HepG2 (cell line): ENCODE measurements at regions not wholly inside any gene's neighbourhood (a gene's known extent, or its start where the extent isn't known, plus 50 kb on each side); places are given as distances from the start of the nearest gene placed in this dataset.

Experiments used
- ATAC-seq: fragments of 200-7000 bp; cut with Tn5 transposase; 3 replicates; pipeline ENCODE4 v1.9.1; 2020; ENCODE audit warnings: mild to moderate bottlenecking, moderate library complexity
- BruUV-seq: library from RNA; stranded (reverse); fragments of 400-500 nt; replicated peaks from 2 replicates; lab custom pipeline; 2021; lab: Mats Ljungman, UMichigan
- CTCF ChIA-PET: fragments of 300-600 bp; formaldehyde crosslinking; extraction: SDS; loops from one replicate; lab custom pipeline; 2021; ENCODE audit warnings: low total read pairs, inconsistent platforms, low intra/inter-chr PET ratio; lab: Yijun Ruan, JAX
- POLR2A ChIA-PET: fragments of 350-600 bp; sonication (Branson Sonifier 250); formaldehyde crosslinking; loops from one replicate; lab custom pipeline; 2020; ENCODE audit warnings: antibody characterized with exemption, inconsistent platforms; lab: Yijun Ruan, JAX
- DNase-seq: peaks from one replicate; pipeline ENCODE4 v3.0.0-alpha.2; 2015; ENCODE audit warnings: low spot score
- FAIRE-seq: peaks from 3 replicates; lab custom pipeline; 2011; peaks lifted over from hg19 to GRCh38; lab: Jason Lieb, UNC
- H2AFZ ChIP-seq: one replicate; pipeline ENCODE4 v1.6.1; 2011; ENCODE audit warnings: low read length, inconsistent platforms
- H3K27ac ChIP-seq: fragments of 300-600 bp; 3 replicates; pipeline ENCODE4 v1.8.0; 2011; ENCODE audit warnings: mixed run types, mild to moderate bottlenecking, mixed read lengths, low read length, inconsistent platforms; ENCODE audit not compliant: insufficient read depth; ENCODE audit errors: extremely low read length
- H3K27me3 ChIP-seq, 2 experiments: fragments of 200-600 bp in 1 of 2; 2 replicates in 1 of 2; 3 replicates in 1 of 2; pipeline versions ENCODE4 v1.6.0 to v1.8.0; 2011; ENCODE audit warnings: low read length in 2 of 2, mild to moderate bottlenecking in 2 of 2, moderate library complexity in 2 of 2, inconsistent platforms in 1 of 2; ENCODE audit not compliant: insufficient read depth in 2 of 2, control insufficient read depth in 1 of 2
- H3K36me3 ChIP-seq, 2 experiments: fragments of 200-600 bp in 1 of 2; replicated peaks in 1 of 2; 2 replicates in 1 of 2; 3 replicates in 1 of 2; pipeline versions ENCODE4 v1.5.1 to v1.8.0; 2011; ENCODE audit warnings: low read length in 2 of 2, inconsistent platforms in 1 of 2; ENCODE audit not compliant: insufficient read depth in 2 of 2, control insufficient read depth in 1 of 2
- H3K4me1 ChIP-seq: 2 replicates; pipeline ENCODE4 v1.5.1; 2012; ENCODE audit warnings: low read length, inconsistent platforms; ENCODE audit not compliant: insufficient read depth
- H3K4me2 ChIP-seq: 2 replicates; pipeline ENCODE4 v1.6.0; 2011; ENCODE audit warnings: low read depth, low read length, inconsistent platforms
- H3K4me3 ChIP-seq, 3 experiments: fragments of 200-600 bp in 1 of 3; sonication (generic), shearing (Covaris generic) in 1 of 3; replicated peaks in 1 of 3; 2 replicates each; pipeline ENCODE4 v1.5.1; 2011 to 2016; ENCODE audit warnings: low read length in 3 of 3, inconsistent platforms in 2 of 3, low read depth in 2 of 3, mild to moderate bottlenecking in 2 of 3, control low read depth in 1 of 3, mixed read lengths in 1 of 3; ENCODE audit not compliant: insufficient read depth in 1 of 3
- H3K79me2 ChIP-seq: one replicate; pipeline ENCODE4 v1.6.1; 2011; ENCODE audit warnings: low read length, inconsistent platforms; ENCODE audit not compliant: insufficient read depth
- H3K9ac ChIP-seq: 2 replicates; pipeline ENCODE4 v1.6.0; 2011; ENCODE audit warnings: mild to moderate bottlenecking, low read depth, low read length, inconsistent platforms; ENCODE audit not compliant: insufficient read depth
- H3K9me3 ChIP-seq: 2 replicates; pipeline ENCODE4 v1.5.1; 2012; ENCODE audit warnings: mild to moderate bottlenecking, low read length
- H4K20me1 ChIP-seq: 2 replicates; pipeline ENCODE4 v1.6.0; 2011; ENCODE audit warnings: inconsistent platforms, mild to moderate bottlenecking, low read length, moderate library complexity; ENCODE audit not compliant: insufficient read depth
- ATF3 ChIP-seq: sonication (generic); formaldehyde crosslinking; IDR thresholded peaks from 2 replicates; pipeline ENCODE4 v1.4.0; 2020; ENCODE audit warnings: missing genetic modification reagents
- ELK4 ChIP-seq: sonication (generic); formaldehyde crosslinking; IDR thresholded peaks from 2 replicates; pipeline ENCODE4 v1.9.0; 2021; ENCODE audit warnings: missing genetic modification reagents, borderline replicate concordance
- FOXJ3 ChIP-seq: sonication (generic); formaldehyde crosslinking; IDR thresholded peaks from 2 replicates; pipeline ENCODE4 v1.4.0; 2020; ENCODE audit warnings: missing genetic modification reagents, mild to moderate bottlenecking, borderline replicate concordance
- HOXA5 ChIP-seq: sonication (generic); formaldehyde crosslinking; IDR thresholded peaks from 2 replicates; pipeline ENCODE4 v1.4.0; 2020; ENCODE audit warnings: missing genetic modification reagents
- MTF1 ChIP-seq: sonication (generic); formaldehyde crosslinking; IDR thresholded peaks from 2 replicates; pipeline ENCODE4 v1.5.0; 2020; ENCODE audit warnings: missing genetic modification reagents
- POLR2AphosphoS2 ChIP-seq: IDR thresholded peaks from 2 replicates; pipeline ENCODE4 v1.6.1; 2011; ENCODE audit warnings: low read depth, low read length, improper control_type of control experiment
- SATB2 ChIP-seq: sonication (generic); formaldehyde crosslinking; IDR thresholded peaks from 2 replicates; pipeline ENCODE4 v1.5.0; 2020; ENCODE audit warnings: missing genetic modification reagents
- SNAI1 ChIP-seq: sonication (generic); formaldehyde crosslinking; IDR thresholded peaks from 2 replicates; pipeline ENCODE4 v1.5.0; 2020; ENCODE audit warnings: mild to moderate bottlenecking, missing genetic modification reagents, borderline replicate concordance
- ZBTB46 ChIP-seq: sonication (generic); formaldehyde crosslinking; IDR thresholded peaks from 2 replicates; pipeline ENCODE4 v1.4.0; 2020; ENCODE audit warnings: mild to moderate bottlenecking, missing genetic modification reagents, borderline replicate concordance
- ZNF746 ChIP-seq: sonication (generic); formaldehyde crosslinking; IDR thresholded peaks from 2 replicates; pipeline ENCODE4 v1.8.0; 2022; ENCODE audit warnings: mild to moderate bottlenecking, missing genetic modification reagents
- WGBS: methylation state at CpG from one replicate; pipeline ENCODE4 v1.1.6; 2017; ENCODE audit warnings: low lambda C conversion rate; 5-methylcytosine and 5-hydroxymethylcytosine counted together
- in situ Hi-C: cut with HindIII; loops from 2 replicates; pipeline ENCODE4 v1.10.0; 2017; ENCODE audit warnings: low pct_unique_long_range_greater_than_20kb; ENCODE audit not compliant: extremely low pct_ligation_motif_present
- intact Hi-C: fragments of 100-400 bp; cut with micrococcal nuclease; formaldehyde crosslinking; loops from one replicate; pipeline ENCODE4 v1.10.0; 2022; ENCODE audit not compliant: unreplicated experiment
- TF ChIP-seq, protein P1 (sequence below): sonication (generic); formaldehyde crosslinking; IDR thresholded peaks from 2 replicates; pipeline ENCODE4 v1.5.0; 2020; ENCODE audit warnings: missing genetic modification reagents
- TF ChIP-seq, protein P2 (sequence below): sonication (generic); IDR thresholded peaks from 2 replicates; pipeline ENCODE4 v1.6.1; 2016; ENCODE audit warnings: low read depth, borderline replicate concordance

DNA sequence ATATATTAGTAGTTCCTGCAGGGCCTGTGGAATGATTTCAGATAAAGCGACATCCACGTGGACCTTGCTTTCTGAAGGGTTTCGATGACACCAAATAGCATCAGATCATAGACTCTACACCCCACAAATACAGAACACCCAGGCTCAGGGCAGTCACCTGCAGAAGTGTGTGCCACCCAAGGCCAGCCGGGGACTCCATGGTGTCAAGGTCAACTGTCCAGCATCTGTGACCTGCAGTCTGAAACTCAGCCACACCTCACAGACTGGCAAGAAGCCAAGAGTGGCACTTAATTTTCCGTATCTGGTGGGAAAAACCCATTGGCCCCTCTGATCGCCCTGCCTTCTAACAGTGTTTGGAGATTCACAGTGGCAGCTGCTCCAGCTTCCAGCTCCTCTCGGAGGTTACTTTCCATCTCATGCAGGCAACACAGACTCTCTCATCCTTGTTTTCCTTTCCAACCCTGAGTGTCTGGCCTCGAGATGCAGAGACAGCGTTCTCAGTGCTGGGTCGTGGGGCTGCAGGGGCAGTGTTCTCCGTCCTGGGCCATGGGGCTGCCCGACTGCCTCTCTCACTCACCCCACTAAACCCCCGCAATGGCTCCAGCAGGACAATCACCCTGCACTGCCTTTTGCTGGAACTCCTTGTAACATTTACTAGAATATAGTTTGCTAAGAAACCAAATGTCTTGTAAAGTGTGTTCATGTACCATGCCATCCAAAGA lies 221.9 kb downstream of the IRX2 start:
- DNase-seq: no peak
- no peak overlapping the region for H3K9ac ChIP-seq
- no peak overlapping the region for H3K4me3 ChIP-seq
- no peak for ATAC-seq
- H2AFZ ChIP-seq: no peak overlapping the region
- intact Hi-C loops (no loop called here), in situ Hi-C loops (no loop called here)
- BruUV-seq: no TSS peak
- CTCF ChIA-PET: no interaction called here
- POLR2A ChIA-PET: no interaction called here
- no peaks in the 10 kb centered on the region; a peak in 1 of 5 replicates for H3K27me3 ChIP-seq
- no peaks in the 10 kb centered on the region for H4K20me1 ChIP-seq
- 15% methylated on average over 11 of the region's 13 CpGs for WGBS
- H3K36me3 ChIP-seq: no peaks in the 10 kb centered on the region
- H3K79me2 ChIP-seq: no peaks in the 10 kb centered on the region
- no peak overlapping the region for H3K4me2 ChIP-seq
- no peaks in the 10 kb centered on the region for H3K4me1 ChIP-seq
- no peak overlapping the region for H3K27ac ChIP-seq
- H3K9me3 ChIP-seq: peaks cover 18% of the 10 kb centered on the region
- TF ChIP-seq, protein P1, sequence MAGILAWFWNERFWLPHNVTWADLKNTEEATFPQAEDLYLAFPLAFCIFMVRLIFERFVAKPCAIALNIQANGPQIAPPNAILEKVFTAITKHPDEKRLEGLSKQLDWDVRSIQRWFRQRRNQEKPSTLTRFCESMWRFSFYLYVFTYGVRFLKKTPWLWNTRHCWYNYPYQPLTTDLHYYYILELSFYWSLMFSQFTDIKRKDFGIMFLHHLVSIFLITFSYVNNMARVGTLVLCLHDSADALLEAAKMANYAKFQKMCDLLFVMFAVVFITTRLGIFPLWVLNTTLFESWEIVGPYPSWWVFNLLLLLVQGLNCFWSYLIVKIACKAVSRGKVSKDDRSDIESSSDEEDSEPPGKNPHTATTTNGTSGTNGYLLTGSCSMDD (CRISPR knock-in tag): no peak
- TF ChIP-seq FOXJ3 (CRISPR knock-in tag): no peak
- TF ChIP-seq MTF1 (CRISPR knock-in tag): no peak
- no peak for TF ChIP-seq ZNF746 (CRISPR knock-in tag)
- no peak for TF ChIP-seq ELK4 (CRISPR knock-in tag)
- no peak for TF ChIP-seq SNAI1 (CRISPR knock-in tag)
- TF ChIP-seq, protein P2, sequence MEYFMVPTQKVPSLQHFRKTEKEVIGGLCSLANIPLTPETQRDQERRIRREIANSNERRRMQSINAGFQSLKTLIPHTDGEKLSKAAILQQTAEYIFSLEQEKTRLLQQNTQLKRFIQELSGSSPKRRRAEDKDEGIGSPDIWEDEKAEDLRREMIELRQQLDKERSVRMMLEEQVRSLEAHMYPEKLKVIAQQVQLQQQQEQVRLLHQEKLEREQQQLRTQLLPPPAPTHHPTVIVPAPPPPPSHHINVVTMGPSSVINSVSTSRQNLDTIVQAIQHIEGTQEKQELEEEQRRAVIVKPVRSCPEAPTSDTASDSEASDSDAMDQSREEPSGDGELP: no peak
- TF ChIP-seq POLR2AphosphoS2: no peak
- no peak for TF ChIP-seq HOXA5 (CRISPR knock-in tag)
- no peak for TF ChIP-seq SATB2 (CRISPR knock-in tag)
- TF ChIP-seq ATF3 (CRISPR knock-in tag): no peak
- TF ChIP-seq ZBTB46 (CRISPR knock-in tag): no peak
- FAIRE-seq: no peak
